MM.1S (cell line): ENCODE measurements at regions not wholly inside any gene's neighbourhood (a gene's known extent, or its start where the extent isn't known, plus 50 kb on each side); places are given as distances from the start of the nearest gene placed in this dataset.

Source experiments
- EZH2 ChIP-seq: fragments of 300-600 bp; sonication (generic); optimal IDR thresholded peaks from 2 replicates; pipeline ENCODE3; 2017; ENCODE audit warnings: low read depth, mild to moderate bottlenecking, antibody characterized with exemption, low read length, mixed read lengths
- TF ChIP-seq, protein P1 (sequence below): fragments of 300-600 bp; sonication (generic); IDR thresholded peaks from 2 replicates; pipeline ENCODE4 v1.5.1; 2016; ENCODE audit warnings: antibody characterized with exemption, low read length, mixed read lengths

DNA sequence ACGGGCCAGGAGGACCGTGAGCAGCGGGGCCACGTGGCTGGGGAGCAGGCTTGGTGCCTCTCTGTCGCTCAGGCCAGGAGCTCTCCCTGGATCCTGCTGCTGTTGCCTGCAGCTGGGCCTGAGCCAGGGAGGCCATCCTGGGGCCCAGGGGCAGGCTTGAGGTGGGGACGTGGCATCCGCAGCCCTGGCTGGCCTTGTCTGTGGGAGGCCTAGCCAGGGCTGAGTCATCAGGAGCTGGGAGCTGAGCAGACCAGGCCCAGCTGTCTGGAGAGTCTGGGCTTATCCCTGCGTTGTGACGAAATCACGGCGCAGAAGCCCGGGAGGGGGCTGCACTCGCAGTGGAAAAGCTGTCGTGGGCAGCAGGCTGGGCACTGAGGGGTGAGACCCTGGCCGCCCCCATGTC, 138.8 kb upstream of the COL5A1 start:
- TF ChIP-seq, protein P1, sequence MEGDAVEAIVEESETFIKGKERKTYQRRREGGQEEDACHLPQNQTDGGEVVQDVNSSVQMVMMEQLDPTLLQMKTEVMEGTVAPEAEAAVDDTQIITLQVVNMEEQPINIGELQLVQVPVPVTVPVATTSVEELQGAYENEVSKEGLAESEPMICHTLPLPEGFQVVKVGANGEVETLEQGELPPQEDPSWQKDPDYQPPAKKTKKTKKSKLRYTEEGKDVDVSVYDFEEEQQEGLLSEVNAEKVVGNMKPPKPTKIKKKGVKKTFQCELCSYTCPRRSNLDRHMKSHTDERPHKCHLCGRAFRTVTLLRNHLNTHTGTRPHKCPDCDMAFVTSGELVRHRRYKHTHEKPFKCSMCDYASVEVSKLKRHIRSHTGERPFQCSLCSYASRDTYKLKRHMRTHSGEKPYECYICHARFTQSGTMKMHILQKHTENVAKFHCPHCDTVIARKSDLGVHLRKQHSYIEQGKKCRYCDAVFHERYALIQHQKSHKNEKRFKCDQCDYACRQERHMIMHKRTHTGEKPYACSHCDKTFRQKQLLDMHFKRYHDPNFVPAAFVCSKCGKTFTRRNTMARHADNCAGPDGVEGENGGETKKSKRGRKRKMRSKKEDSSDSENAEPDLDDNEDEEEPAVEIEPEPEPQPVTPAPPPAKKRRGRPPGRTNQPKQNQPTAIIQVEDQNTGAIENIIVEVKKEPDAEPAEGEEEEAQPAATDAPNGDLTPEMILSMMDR: no peak
- no peak for TF ChIP-seq EZH2
